Stimulated activated CD8-positive, alpha-beta memory T cell treated with anti-CD3 and anti-CD28 coated beads, Interleukin-15, amount 100 ng/mL, for 4 hours (primary cell): ENCODE measurements at regions not wholly inside any gene's neighbourhood (a gene's known extent, or its start where the extent isn't known, plus 50 kb on each side); places are given as distances from the start of the nearest gene placed in this dataset.
"Not testable (repeated sequence)": the region's sequence is repeated elsewhere in the genome, so short reads cannot be mapped to it uniquely, and the experiment has no call there.

Source experiments
- DNase-seq, 2 donors: peaks; one replicate each; pipeline ENCODE4 v3.0.0-alpha.2; 2020; ENCODE audit warnings: low read depth in 2 of 2

- not testable (repeated sequence) for DNase-seq
Measured at GRCh38 chr14:36411951-36412350, 91.5 kb upstream of the MBIP start.

DNA sequence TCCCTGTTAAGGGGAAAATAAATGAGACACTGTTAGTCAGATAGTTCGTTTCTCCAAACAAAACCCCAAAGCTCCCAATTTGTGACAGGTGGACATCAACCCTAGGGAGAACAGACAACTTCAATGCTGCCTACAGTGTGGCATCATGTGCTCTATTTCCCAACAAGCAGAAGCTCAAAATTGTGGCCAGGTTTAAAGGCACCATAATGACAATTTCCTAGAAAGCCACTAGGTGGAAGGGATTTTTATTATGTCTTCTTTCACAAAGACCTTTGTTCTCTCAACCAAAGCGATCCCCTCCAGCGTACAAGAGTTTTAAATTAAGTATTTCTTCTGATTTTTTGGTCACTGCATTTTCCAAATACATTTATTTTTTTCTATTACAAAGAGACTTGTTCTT is 88.0 kb upstream of the MBIP start:
- DNase-seq = no peak

GRCh38 chr14:36405589-36406274 is 85.3 kb upstream of the MBIP start:
- no peak for DNase-seq

- no peak for DNase-seq
Measured at GRCh38 chr14:36402867-36403266, 82.4 kb upstream of the MBIP start.

DNA sequence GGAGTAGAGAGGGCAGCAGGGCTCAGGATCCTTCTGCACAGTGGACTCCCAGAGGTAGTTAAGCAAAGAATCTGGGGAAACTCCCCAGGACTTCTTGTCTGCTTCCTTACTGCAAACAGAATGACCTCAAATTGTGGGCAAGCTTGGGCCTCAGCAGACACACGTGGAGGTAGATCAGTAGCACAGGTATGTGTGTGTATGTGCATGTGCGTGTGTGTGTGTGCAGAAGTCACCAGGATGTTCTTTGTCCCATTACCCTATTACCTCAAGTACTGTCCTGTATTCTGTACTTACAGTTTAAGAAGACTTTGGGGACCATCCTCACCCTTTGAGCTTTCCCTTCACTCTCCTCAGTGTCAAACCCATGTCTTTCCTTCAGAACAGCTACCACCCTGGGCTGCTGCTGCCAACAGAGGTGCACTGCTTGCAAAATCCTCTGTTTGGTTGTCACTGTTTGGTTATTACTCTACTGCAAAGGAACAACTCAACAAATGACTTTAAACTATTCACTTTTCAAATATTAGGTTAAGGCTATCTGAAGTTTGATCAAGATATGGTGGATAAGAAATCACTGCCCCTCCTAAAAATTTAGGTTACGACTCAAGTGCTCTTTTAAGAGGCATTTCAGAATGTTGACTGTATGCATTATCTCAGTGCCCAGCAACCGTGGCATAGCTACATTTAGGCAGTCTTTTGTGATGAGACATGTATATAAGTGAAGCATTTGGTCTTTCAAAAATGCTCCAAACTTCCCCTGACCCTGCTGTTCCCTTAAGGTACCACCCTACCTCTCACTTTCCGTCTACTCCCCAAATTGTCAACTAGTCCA is 78.2 kb upstream of the MBIP start:
- no peak for DNase-seq

DNA sequence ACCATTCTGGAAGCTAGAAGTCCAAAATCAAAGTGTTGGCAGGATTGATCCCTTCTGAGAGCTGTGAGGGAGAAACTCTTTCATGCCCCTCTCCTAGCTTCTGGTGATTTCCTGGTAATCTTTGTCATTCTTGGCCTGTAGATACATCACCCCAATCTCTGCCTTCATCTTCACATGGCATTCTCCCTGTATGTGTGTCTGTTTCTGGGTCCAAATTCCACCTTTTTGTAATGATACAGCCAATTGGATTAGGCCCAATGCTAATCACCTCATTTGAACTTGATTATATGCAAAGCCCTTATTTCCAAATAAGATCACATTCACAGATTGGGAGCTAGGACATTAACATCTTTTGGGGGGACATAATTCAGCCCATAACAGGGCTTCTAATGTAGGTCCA is 76.9 kb upstream of the MBIP start:
- DNase-seq = no peak

- DNase-seq = no peak
Measured at GRCh38 chr14:36396798-36397197, 76.4 kb upstream of the MBIP start.

DNA sequence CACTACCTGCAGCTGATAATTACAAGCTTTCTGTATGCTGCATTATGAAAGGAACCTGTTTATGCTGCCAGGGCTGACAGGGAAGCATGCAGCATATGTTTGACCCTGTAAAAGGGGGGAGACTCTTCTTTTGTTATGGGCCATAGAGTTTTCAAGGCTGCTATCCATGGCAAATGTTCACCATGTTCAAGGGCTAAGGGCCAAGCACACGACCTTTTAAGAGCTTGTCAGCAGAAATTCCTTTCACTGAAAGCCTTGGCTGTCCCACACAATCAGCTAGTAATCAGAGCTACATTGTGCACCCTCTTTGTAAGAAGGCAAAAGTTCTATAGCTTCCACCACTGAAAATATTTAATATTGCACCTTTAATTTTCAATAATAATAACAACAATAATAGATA is 74.2 kb upstream of the MBIP start:
- no peak for DNase-seq

GRCh38 chr14:36390718-36391117 is 70.3 kb upstream of the MBIP start:
- no peak for DNase-seq

GRCh38 chr14:36383767-36384431 is 63.5 kb upstream of the MBIP start:
- DNase-seq = no peak

- peak; percentile 7 to 46 for DNase-seq
Measured at GRCh38 chr14:36373982-36374673, 53.7 kb upstream of the MBIP start.
